Vagina (tissue), 2 donors: ENCODE measurements at regions not wholly inside any gene's neighbourhood (a gene's known extent, or its start where the extent isn't known, plus 50 kb on each side); places are given as distances from the start of the nearest gene placed in this dataset.

ENCODE experiments used
- DNase-seq, 2 donors: peaks; one replicate each; pipeline ENCODE4 v3.0.0-alpha.2; 2017; ENCODE audit errors: extremely low spot score in 2 of 2
- H3K27ac ChIP-seq: fragments of 200-600 bp; sonication (generic); one replicate; pipeline ENCODE4 v1.5.1; 2019
- H3K27me3 ChIP-seq: fragments of 200-600 bp; sonication (generic); one replicate; pipeline ENCODE4 v1.5.1; 2019
- H3K36me3 ChIP-seq, 2 donors: fragments of 200-600 bp; sonication (generic); one replicate each; pipeline ENCODE4 v1.5.1; 2017 to 2019
- H3K4me1 ChIP-seq: fragments of 200-600 bp; sonication (generic); one replicate; pipeline ENCODE4 v1.5.1; 2019
- H3K4me3 ChIP-seq, 2 donors: fragments of 200-600 bp; sonication (generic); 1 replicate in 1 of 2; 2 replicates in 1 of 2; pipeline ENCODE4 v1.5.1; 2016 to 2019
- H3K9me3 ChIP-seq: fragments of 200-600 bp; sonication (generic); one replicate; pipeline ENCODE4 v1.5.1; 2019
- POLR2A ChIP-seq, 2 donors: fragments of 450-650 bp; IDR thresholded peaks; one replicate each; pipeline ENCODE4 v1.6.1; 2017; ENCODE audit warnings: antibody characterized with exemption in 2 of 2, mild to moderate bottlenecking in 2 of 2, moderate library complexity in 2 of 2
- POLR2AphosphoS5 ChIP-seq, 2 donors: sonication (generic); formaldehyde crosslinking; IDR thresholded peaks; one replicate each; pipeline ENCODE4 v1.9.0; 2017; ENCODE audit warnings: antibody characterized with exemption in 2 of 2, mild to moderate bottlenecking in 2 of 2, low read depth in 1 of 2; ENCODE audit not compliant: insufficient read depth in 1 of 2
- intact Hi-C: fragments of 100-400 bp; cut with DNase I; formaldehyde crosslinking; loops from one replicate; pipeline ENCODE4 v1.15.1; 2023
- TF ChIP-seq, protein P1 (sequence below), 3 experiments: fragments of 450-650 bp in 2 of 3; fragments of 200-600 bp in 1 of 3; sonication (generic) in 1 of 3; IDR thresholded peaks; one replicate each; pipeline ENCODE4 v1.5.1; 2017 to 2019; ENCODE audit warnings: antibody characterized with exemption in 3 of 3, mild to moderate bottlenecking in 2 of 3, moderate library complexity in 2 of 3

- DNase-seq, result no peak
- TF ChIP-seq, protein P1, sequence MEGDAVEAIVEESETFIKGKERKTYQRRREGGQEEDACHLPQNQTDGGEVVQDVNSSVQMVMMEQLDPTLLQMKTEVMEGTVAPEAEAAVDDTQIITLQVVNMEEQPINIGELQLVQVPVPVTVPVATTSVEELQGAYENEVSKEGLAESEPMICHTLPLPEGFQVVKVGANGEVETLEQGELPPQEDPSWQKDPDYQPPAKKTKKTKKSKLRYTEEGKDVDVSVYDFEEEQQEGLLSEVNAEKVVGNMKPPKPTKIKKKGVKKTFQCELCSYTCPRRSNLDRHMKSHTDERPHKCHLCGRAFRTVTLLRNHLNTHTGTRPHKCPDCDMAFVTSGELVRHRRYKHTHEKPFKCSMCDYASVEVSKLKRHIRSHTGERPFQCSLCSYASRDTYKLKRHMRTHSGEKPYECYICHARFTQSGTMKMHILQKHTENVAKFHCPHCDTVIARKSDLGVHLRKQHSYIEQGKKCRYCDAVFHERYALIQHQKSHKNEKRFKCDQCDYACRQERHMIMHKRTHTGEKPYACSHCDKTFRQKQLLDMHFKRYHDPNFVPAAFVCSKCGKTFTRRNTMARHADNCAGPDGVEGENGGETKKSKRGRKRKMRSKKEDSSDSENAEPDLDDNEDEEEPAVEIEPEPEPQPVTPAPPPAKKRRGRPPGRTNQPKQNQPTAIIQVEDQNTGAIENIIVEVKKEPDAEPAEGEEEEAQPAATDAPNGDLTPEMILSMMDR (IDR thresholded peaks at IDR 0.05), result no peak
- TF ChIP-seq POLR2A (IDR thresholded peaks at IDR 0.05) (no peak), POLR2AphosphoS5 (IDR thresholded peaks at IDR 0.05; ENCODE audit: insufficient read depth in 1 of 2, low read depth in 1 of 2) (no peak)
- no peak overlapping the region for H3K4me3 ChIP-seq
- intact Hi-C loops, result no loop called here
- H3K4me1 ChIP-seq, result no peaks in the 10 kb centered on the region
- no peaks in the 10 kb centered on the region for H3K36me3 ChIP-seq
- H3K27ac ChIP-seq, result no peak overlapping the region
- H3K9me3 ChIP-seq, result no peaks in the 10 kb centered on the region
- no peaks in the 10 kb centered on the region for H3K27me3 ChIP-seq
Measured at GRCh38 chr9:28820741-28821140, 1247.5 kb upstream of the C9orf72 start.

DNA sequence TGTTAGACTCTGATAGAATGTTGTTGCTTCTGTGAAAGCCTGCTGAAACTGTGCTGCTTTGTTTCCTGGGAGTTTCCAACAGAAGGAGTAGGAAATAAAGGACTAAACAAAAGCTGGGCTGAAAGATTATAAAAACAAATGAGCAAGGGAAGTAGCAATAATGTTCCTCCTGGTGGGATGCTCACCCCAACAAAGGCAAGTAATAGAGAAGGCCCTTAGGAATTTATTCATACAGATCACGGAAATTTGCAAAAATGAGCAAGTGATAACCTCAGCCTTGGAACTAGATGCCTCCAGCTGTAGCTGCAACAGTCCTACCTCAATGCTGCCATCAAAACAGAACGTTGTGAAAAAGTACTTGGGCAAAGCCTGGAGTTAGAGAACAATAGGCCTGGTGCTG, 1248.0 kb upstream of the C9orf72 start:
- Histone ChIP-seq H3K4me1 (no peaks in the 10 kb centered on the region), H3K27ac (no peak overlapping the region), H3K9me3 (no peaks in the 10 kb centered on the region), H3K4me3 (no peak overlapping the region), H3K36me3 (no peaks in the 10 kb centered on the region), H3K27me3 (no peaks in the 10 kb centered on the region)
- TF ChIP-seq, protein P1 (IDR thresholded peaks at IDR 0.05), result no peak
- no peak for TF ChIP-seq POLR2AphosphoS5 (IDR thresholded peaks at IDR 0.05; ENCODE audit: insufficient read depth in 1 of 2, low read depth in 1 of 2)
- no peak for TF ChIP-seq POLR2A (IDR thresholded peaks at IDR 0.05)
- intact Hi-C loops, result no loop called here
- no peak for DNase-seq

DNA sequence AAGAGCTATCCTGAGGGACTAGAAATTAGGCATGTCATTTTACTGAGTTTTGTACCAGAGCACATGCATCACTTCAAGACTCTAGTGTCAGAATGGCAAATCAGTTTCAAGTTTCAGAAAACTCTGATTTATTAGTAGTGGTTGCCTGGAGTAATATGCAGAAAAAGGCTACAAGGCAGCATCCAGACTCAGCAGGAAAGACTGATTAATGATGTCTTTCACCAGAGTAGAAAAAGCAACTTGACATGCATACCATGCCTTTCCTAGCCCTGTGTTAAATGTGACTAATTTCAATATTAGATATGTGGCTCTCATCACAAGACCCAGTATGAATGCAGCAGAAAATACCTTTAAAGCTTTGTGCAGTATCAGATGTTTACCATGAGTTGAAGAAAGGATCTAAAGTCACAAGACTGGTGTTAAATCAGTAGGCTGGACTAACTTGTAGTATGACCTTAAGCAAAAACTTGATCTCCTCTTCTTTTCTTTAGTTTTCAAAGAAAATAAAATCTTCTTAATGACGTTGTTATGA, 1251.2 kb upstream of the C9orf72 start:
- Histone ChIP-seq H3K27me3 (no peaks in the 10 kb centered on the region), H3K9me3 (no peaks in the 10 kb centered on the region), H3K27ac (no peak overlapping the region), H3K4me1 (no peaks in the 10 kb centered on the region), H3K36me3 (no peaks in the 10 kb centered on the region), H3K4me3 (no peak overlapping the region)
- TF ChIP-seq POLR2A (IDR thresholded peaks at IDR 0.05) (no peak), POLR2AphosphoS5 (IDR thresholded peaks at IDR 0.05; ENCODE audit: insufficient read depth in 1 of 2, low read depth in 1 of 2) (no peak)
- TF ChIP-seq, protein P1 (IDR thresholded peaks at IDR 0.05), result no peak
- DNase-seq, result no peak
- intact Hi-C loops, result no loop called here

DNA sequence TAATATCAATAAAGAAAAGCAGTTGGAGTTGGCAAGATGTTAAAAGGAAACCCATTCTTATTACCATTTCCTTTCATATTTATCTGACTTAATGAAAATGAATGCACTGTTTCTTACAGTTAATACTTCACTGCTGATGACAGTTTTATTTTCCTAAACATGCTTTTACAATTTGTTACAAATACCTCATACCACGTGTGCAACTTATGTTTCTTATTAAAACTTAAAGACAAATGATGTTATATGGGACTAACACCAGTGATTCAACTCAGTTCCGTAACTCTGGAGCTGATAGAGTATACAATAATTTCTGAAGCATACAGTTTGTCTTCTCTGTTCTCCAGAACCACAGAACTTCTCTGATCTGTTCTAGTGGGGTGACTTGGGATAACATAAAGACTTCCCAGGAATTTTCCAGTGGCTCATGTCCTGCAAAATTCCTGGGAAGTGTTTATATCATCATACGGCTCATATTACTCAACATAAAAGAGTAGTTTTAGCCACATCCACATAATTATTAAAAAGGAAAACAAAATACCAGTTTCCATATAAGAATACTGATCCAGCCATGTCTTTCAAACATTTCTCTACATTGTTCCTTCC, 1259.0 kb upstream of the C9orf72 start:
- no peaks in the 10 kb centered on the region for H3K4me1 ChIP-seq
- intact Hi-C loops, result no loop called here
- H3K36me3 ChIP-seq, result no peaks in the 10 kb centered on the region
- no peak overlapping the region for H3K27ac ChIP-seq
- H3K27me3 ChIP-seq, result no peaks in the 10 kb centered on the region
- no peaks in the 10 kb centered on the region for H3K9me3 ChIP-seq
- no peak overlapping the region for H3K4me3 ChIP-seq
- TF ChIP-seq, protein P1 (IDR thresholded peaks at IDR 0.05), result no peak
- TF ChIP-seq POLR2A (IDR thresholded peaks at IDR 0.05) (no peak), POLR2AphosphoS5 (IDR thresholded peaks at IDR 0.05; ENCODE audit: insufficient read depth in 1 of 2, low read depth in 1 of 2) (no peak)
- no peak for DNase-seq

DNA sequence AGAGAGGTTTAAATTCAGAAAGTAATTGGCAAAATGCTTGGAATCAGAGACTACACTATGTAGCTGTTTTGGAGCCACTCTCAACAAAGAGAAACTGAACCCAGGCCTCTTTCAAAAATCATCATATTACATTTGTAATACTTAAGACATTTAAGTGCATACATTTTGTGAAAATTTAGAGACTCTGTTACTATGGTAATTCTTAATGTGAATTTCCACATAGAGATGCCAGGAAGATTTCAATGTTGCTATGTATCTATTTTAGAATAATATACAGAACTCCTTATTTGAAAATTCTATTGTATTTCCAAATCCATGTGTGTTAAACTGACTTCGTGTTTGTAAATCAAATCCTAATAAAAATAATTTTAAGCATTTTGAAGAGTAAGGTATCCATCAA, 1260.9 kb upstream of the C9orf72 start:
- H3K27me3 ChIP-seq, result no peaks in the 10 kb centered on the region
- H3K9me3 ChIP-seq, result no peaks in the 10 kb centered on the region
- TF ChIP-seq, protein P1 (IDR thresholded peaks at IDR 0.05), result no peak
- TF ChIP-seq POLR2A (IDR thresholded peaks at IDR 0.05), result no peak
- no peak for TF ChIP-seq POLR2AphosphoS5 (IDR thresholded peaks at IDR 0.05; ENCODE audit: insufficient read depth in 1 of 2, low read depth in 1 of 2)
- H3K27ac ChIP-seq, result no peak overlapping the region
- no peak for DNase-seq
- no peak overlapping the region for H3K4me3 ChIP-seq
- H3K36me3 ChIP-seq, result no peaks in the 10 kb centered on the region
- H3K4me1 ChIP-seq, result no peaks in the 10 kb centered on the region
- intact Hi-C loops, result no loop called here
